Calu3 (cell line): ENCODE measurements at regions not wholly inside any gene's neighbourhood (a gene's known extent, or its start where the extent isn't known, plus 50 kb on each side); places are given as distances from the start of the nearest gene placed in this dataset.

Source experiments
- BruUV-seq: library from RNA; stranded (reverse); fragments of 400-500 nt; replicated peaks from 2 replicates; lab custom pipeline; 2021; lab: Mats Ljungman, UMichigan
- CTCF ChIA-PET: fragments of 300-600 bp; sonication (Branson Sonifier 250); formaldehyde crosslinking; loops from one replicate; lab custom pipeline; 2022; ENCODE audit warnings: antibody characterized with exemption; lab: Charles Lee
- DNase-seq: peaks from one replicate; pipeline ENCODE4 v3.0.0; 2022
- H3K27ac Mint-ChIP-seq: one replicate; pipeline ENCODE4 v1.8.0; 2022; ENCODE audit warnings: mixed read lengths; ENCODE audit not compliant: unreplicated experiment
- H3K27me3 Mint-ChIP-seq: one replicate; pipeline ENCODE4 v1.8.0; 2022; ENCODE audit warnings: mixed read lengths; ENCODE audit not compliant: unreplicated experiment
- H3K36me3 Mint-ChIP-seq: one replicate; pipeline ENCODE4 v1.8.0; 2022; ENCODE audit warnings: mild to moderate bottlenecking, moderate library complexity, mixed read lengths; ENCODE audit not compliant: insufficient read depth, unreplicated experiment
- H3K4me1 Mint-ChIP-seq: one replicate; pipeline ENCODE4 v1.8.0; 2022; ENCODE audit warnings: mild to moderate bottlenecking, low read depth, mixed read lengths; ENCODE audit not compliant: unreplicated experiment
- H3K4me3 Mint-ChIP-seq: one replicate; pipeline ENCODE4 v1.8.0; 2022; ENCODE audit warnings: mild to moderate bottlenecking, low read depth, moderate library complexity, mixed read lengths; ENCODE audit not compliant: unreplicated experiment
- H3K9me3 Mint-ChIP-seq: one replicate; pipeline ENCODE4 v1.8.0; 2022; ENCODE audit warnings: low read depth, mixed read lengths; ENCODE audit not compliant: unreplicated experiment
- intact Hi-C: fragments of 100-400 bp; cut with micrococcal nuclease; formaldehyde crosslinking; loops from one replicate; pipeline ENCODE4 v1.10.0; 2022; ENCODE audit not compliant: unreplicated experiment
- TF ChIP-seq, protein P1 (sequence below): fragments of 200-600 bp; IDR thresholded peaks from one replicate; pipeline ENCODE4 v1.8.0; 2022; ENCODE audit warnings: antibody characterized with exemption; ENCODE audit not compliant: unreplicated experiment

DNA sequence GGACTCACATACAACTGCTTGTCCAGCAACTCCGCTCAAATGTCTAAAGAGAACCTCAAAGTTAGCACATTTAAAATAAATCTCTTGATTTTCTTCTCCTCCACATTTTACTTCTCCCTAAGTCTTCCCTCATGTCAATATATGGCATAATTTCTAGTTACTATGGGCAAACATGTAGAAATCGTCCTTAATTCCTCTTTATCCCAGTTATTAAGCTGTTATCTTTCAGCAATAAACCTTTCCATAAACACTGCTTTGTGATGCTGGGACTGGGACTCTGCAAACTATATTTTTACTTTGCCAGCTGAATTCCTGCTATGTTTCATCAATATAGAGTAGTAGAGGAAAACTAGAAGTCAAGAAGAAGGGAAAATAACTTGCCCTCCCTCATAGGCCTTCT, 99.7 kb downstream of the KCNRG start:
- no peaks in the 10 kb centered on the region for H3K9me3 Mint-ChIP-seq
- no peaks in the 10 kb centered on the region for H3K36me3 Mint-ChIP-seq
- no peaks in the 10 kb centered on the region for H3K27me3 Mint-ChIP-seq
- CTCF ChIA-PET = no interaction called here
- BruUV-seq = no TSS peak
- H3K4me1 Mint-ChIP-seq = no peaks in the 10 kb centered on the region
- no peak for DNase-seq
- H3K27ac Mint-ChIP-seq = no peak overlapping the region
- TF ChIP-seq, protein P1, sequence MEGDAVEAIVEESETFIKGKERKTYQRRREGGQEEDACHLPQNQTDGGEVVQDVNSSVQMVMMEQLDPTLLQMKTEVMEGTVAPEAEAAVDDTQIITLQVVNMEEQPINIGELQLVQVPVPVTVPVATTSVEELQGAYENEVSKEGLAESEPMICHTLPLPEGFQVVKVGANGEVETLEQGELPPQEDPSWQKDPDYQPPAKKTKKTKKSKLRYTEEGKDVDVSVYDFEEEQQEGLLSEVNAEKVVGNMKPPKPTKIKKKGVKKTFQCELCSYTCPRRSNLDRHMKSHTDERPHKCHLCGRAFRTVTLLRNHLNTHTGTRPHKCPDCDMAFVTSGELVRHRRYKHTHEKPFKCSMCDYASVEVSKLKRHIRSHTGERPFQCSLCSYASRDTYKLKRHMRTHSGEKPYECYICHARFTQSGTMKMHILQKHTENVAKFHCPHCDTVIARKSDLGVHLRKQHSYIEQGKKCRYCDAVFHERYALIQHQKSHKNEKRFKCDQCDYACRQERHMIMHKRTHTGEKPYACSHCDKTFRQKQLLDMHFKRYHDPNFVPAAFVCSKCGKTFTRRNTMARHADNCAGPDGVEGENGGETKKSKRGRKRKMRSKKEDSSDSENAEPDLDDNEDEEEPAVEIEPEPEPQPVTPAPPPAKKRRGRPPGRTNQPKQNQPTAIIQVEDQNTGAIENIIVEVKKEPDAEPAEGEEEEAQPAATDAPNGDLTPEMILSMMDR = no peak
- no peak overlapping the region for H3K4me3 Mint-ChIP-seq
- intact Hi-C loops = no loop called here

DNA sequence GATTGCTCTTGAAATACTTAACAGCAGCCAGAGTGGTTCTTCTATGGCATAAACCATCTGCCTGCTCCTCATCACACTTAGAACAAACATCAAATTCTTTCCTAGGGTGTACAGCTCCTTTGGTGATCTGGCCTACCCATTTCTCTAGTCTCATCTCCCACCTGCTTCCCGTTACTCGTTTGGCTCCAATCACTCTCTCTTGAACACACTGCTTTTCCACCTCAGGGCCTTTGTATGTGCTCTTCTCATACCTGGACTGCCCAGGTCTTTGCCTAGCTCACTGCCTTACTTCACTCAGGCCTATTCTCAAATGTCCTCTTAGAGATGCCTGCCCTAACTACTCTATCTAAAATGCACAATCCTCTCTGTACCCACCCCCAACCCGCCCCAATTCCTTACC, 100.5 kb downstream of the KCNRG start:
- intact Hi-C loops = no loop called here
- no peak for DNase-seq
- Mint-ChIP-seq H3K27me3 (no peaks in the 10 kb centered on the region), H3K4me3 (no peak overlapping the region), H3K36me3 (no peaks in the 10 kb centered on the region), H3K9me3 (no peaks in the 10 kb centered on the region), H3K27ac (no peak overlapping the region), H3K4me1 (no peaks in the 10 kb centered on the region)
- no TSS peak for BruUV-seq
- CTCF ChIA-PET = no interaction called here
- TF ChIP-seq, protein P1 = no peak

DNA sequence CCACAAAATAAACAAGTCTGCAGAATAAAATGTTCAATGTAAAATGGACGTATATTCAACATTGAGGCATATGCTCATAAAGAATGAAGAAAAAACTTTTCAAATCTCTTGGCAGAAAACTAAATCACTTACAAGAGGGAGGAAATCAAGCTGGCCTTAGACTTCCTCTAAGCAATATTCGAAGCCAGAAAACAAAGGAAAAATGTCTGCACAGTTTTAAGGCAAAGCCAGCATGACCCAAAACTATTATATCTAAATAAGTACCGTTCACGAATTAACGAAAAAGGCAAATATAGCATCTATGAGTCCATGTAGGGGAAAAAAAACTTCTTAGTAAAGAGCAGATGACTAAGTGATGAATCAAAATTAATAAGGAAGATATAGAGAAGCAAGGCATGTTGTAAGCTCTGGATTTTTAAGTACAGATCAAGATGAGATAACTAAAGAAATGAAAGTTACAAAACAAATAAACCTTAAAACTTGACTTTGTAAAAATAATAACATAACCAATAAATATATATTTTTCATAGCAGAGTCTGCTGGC, 101.3 kb downstream of the KCNRG start:
- BruUV-seq = no TSS peak
- H3K9me3 Mint-ChIP-seq = no peaks in the 10 kb centered on the region
- DNase-seq = no peak
- CTCF ChIA-PET = interaction anchor here (0.6 kb wide), 1 partner anchor 109 kb away, joined by 3 read pairs; no protein-coding TSS in a partner anchor
- no peaks in the 10 kb centered on the region for H3K27me3 Mint-ChIP-seq
- TF ChIP-seq, protein P1 = no peak
- H3K4me3 Mint-ChIP-seq = no peak overlapping the region
- H3K36me3 Mint-ChIP-seq = no peaks in the 10 kb centered on the region
- no peaks in the 10 kb centered on the region for H3K4me1 Mint-ChIP-seq
- intact Hi-C loops = no loop called here
- no peak overlapping the region for H3K27ac Mint-ChIP-seq

DNA sequence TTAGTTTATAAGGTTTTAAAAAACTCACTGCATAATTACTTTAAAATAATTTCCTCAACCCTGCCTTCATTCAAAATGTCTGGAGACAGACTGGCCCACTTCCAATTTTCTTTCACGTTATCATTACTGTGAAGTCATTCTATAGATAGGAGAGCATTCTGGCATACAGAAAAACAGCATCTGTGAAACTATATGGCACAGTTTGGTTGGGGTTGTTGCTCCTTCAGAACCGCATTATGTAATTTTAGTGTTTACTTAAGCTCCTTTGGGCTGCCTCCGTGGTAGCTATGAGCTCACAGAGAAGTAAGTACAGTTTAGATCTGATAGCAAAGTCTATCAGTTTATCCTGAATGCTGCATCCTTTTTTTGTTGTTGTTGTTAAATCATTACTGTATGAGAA, 104.3 kb downstream of the KCNRG start:
- no TSS peak for BruUV-seq
- no peak overlapping the region for H3K27ac Mint-ChIP-seq

More for the DNA sequence above, 104.3 kb downstream of the KCNRG start:
- Mint-ChIP-seq H3K27me3 (no peaks in the 10 kb centered on the region), H3K4me1 (peaks cover 14% of the 10 kb centered on the region), H3K36me3 (peaks cover 11% of the 10 kb centered on the region), H3K9me3 (no peaks in the 10 kb centered on the region), H3K4me3 (no peak overlapping the region)
- intact Hi-C loops = no loop called here
- TF ChIP-seq, protein P1 = no peak
- DNase-seq = no peak
- CTCF ChIA-PET = no interaction called here
